K562 (cell line): ENCODE measurements at regions not wholly inside any gene's neighbourhood (a gene's known extent, or its start where the extent isn't known, plus 50 kb on each side); places are given as distances from the start of the nearest gene placed in this dataset.

Source experiments
- ATAC-seq: fragments of 200-7000 bp; cut with Tn5 transposase; 3 replicates; pipeline ENCODE4 v1.9.1; 2020; ENCODE audit warnings: moderate library complexity
- BruUV-seq: library from RNA; stranded (reverse); fragments of 400-500 nt; replicated peaks from 2 replicates; lab custom pipeline; 2021; lab: Mats Ljungman, UMichigan
- CTCF ChIA-PET: fragments of 300-600 bp; formaldehyde crosslinking; extraction: SDS; loops from one replicate; lab custom pipeline; 2021; ENCODE audit warnings: low intra/inter-chr PET ratio; lab: Yijun Ruan, JAX
- POLR2A ChIA-PET: fragments of 300-600, 350-650 bp; sonication (Branson Sonifier 250); formaldehyde crosslinking; extraction: SDS; loops from one replicate; lab custom pipeline; 2021; ENCODE audit warnings: antibody characterized with exemption, inconsistent platforms; lab: Yijun Ruan, JAX
- DNase-seq, 4 experiments: peaks; one replicate each; pipeline versions ENCODE4 v3.0.0 to v3.0.0-alpha.2; 2011 to 2018; ENCODE audit warnings: low spot score in 3 of 4, mixed read lengths in 3 of 4; ENCODE audit errors: extremely low read depth in 1 of 4
- FAIRE-seq: peaks from 2 replicates; lab custom pipeline; 2011; peaks lifted over from hg19 to GRCh38; lab: Jason Lieb, UNC
- H2AFZ ChIP-seq: 2 replicates; pipeline ENCODE4 v1.6.0; 2011; ENCODE audit warnings: low read depth, low read length, control low read depth, inconsistent platforms
- H3K27ac ChIP-seq: fragments of 200-600 bp; 3 replicates; pipeline ENCODE4 v1.8.0; 2011; ENCODE audit warnings: low read depth, mild to moderate bottlenecking, control low read depth, inconsistent platforms, low read length, moderate library complexity, mixed read lengths; ENCODE audit errors: extremely low read depth
- H3K27me3 ChIP-seq, 2 experiments: fragments of 300-600 bp in 1 of 2; 2 replicates in 1 of 2; 3 replicates in 1 of 2; pipeline versions ENCODE4 v1.6.0 to v1.8.0; 2011; ENCODE audit warnings: inconsistent platforms in 2 of 2, low read length in 2 of 2, mild to moderate bottlenecking in 1 of 2, mixed read lengths in 1 of 2, moderate library complexity in 1 of 2; ENCODE audit not compliant: control insufficient read depth in 2 of 2, insufficient read depth in 2 of 2
- H3K36me3 ChIP-seq: fragments of 300-600 bp; 3 replicates; pipeline ENCODE4 v1.8.0; 2011; ENCODE audit warnings: mild to moderate bottlenecking, low read length, inconsistent platforms; ENCODE audit not compliant: control insufficient read depth, insufficient read depth
- H3K4me1 ChIP-seq, 2 experiments: fragments of 200-600 bp in 1 of 2; replicated peaks in 1 of 2; 2 replicates in 1 of 2; 3 replicates in 1 of 2; pipeline versions ENCODE4 v1.5.1 to v1.8.0; 2011; ENCODE audit warnings: inconsistent platforms in 2 of 2, low read length in 2 of 2, mild to moderate bottlenecking in 1 of 2, mixed read lengths in 1 of 2, moderate library complexity in 1 of 2; ENCODE audit not compliant: control insufficient read depth in 2 of 2, insufficient read depth in 2 of 2
- H3K4me2 ChIP-seq: 2 replicates; pipeline ENCODE4 v1.6.1; 2011; ENCODE audit warnings: low read length, control low read depth, inconsistent platforms, mixed read lengths; ENCODE audit not compliant: insufficient read depth
- H3K4me3 ChIP-seq: fragments of 200-600 bp; sonication (generic), shearing (Covaris generic); 2 replicates; pipeline ENCODE4 v1.5.1; 2016; ENCODE audit warnings: control low read depth, inconsistent platforms
- H3K79me2 ChIP-seq: fragments of 200-600 bp; 3 replicates; pipeline ENCODE4 v1.8.0; 2011; ENCODE audit warnings: low read length, inconsistent platforms; ENCODE audit not compliant: control insufficient read depth, insufficient read depth
- H3K9ac ChIP-seq, 2 experiments: 2 replicates each; pipeline versions ENCODE4 v1.6.0 to v1.6.1; 2011; ENCODE audit warnings: low read depth in 2 of 2, low read length in 2 of 2, control low read depth in 1 of 2, inconsistent platforms in 1 of 2, mild to moderate bottlenecking in 1 of 2, mixed read lengths in 1 of 2; ENCODE audit not compliant: insufficient read depth in 1 of 2
- H3K9me1 ChIP-seq: one replicate; pipeline ENCODE4 v1.6.0; 2011; ENCODE audit warnings: inconsistent platforms, mild to moderate bottlenecking, low read length, moderate library complexity; ENCODE audit not compliant: control insufficient read depth, insufficient read depth
- H3K9me3 ChIP-seq: replicated peaks from 2 replicates; pipeline ENCODE4 v1.5.1; 2011; ENCODE audit warnings: low read depth, low read length, inconsistent platforms; ENCODE audit not compliant: control insufficient read depth, insufficient read depth
- H4K20me1 ChIP-seq: replicated peaks from 2 replicates; pipeline ENCODE4 v1.6.1; 2011; ENCODE audit warnings: low read length, inconsistent platforms, mixed read lengths; ENCODE audit not compliant: control insufficient read depth, insufficient read depth
- ARID3B ChIP-seq: fragments of 250-450 bp; sonication (Bioruptor Pico); IDR thresholded peaks from 2 replicates; pipeline ENCODE4 v1.4.0; 2020; ENCODE audit warnings: borderline replicate concordance
- E2F3 ChIP-seq: fragments of 250-450 bp; sonication (Bioruptor Pico); IDR thresholded peaks from 2 replicates; pipeline ENCODE4 v1.4.0; 2020; ENCODE audit warnings: mild to moderate bottlenecking
- PHF20 ChIP-seq: fragments of 450-650 bp; IDR thresholded peaks from 2 replicates; pipeline ENCODE4 v1.6.1; 2018; ENCODE audit not compliant: partially characterized antibody
- RBM25 ChIP-seq: fragments of 200-400 bp; formaldehyde crosslinking; IDR thresholded peaks from 2 replicates; pipeline ENCODE4 v1.6.1; 2018; ENCODE audit warnings: low read length, low read depth, moderate library complexity; ENCODE audit not compliant: severe bottlenecking
- TRIM24 ChIP-seq, 2 experiments: fragments of 450-650 bp; IDR thresholded peaks; 2 replicates each; pipeline ENCODE4 v1.6.1; 2016
- WGBS: fragments of 100-300 bp; shearing (Covaris generic); methylation state at CpG from one replicate; pipeline ENCODE4 v1.1.6; 2016; ENCODE audit warnings: low coverage, mixed read lengths; ENCODE audit not compliant: insufficient coverage; ENCODE audit errors: missing lambda C conversion rate; 5-methylcytosine and 5-hydroxymethylcytosine counted together
- in situ Hi-C: fragments of 300-500 bp; cut with MboI; formaldehyde crosslinking; loops from 4 replicates; pipeline ENCODE4 v1.15.0; 2018; ENCODE audit warnings: inconsistent platforms, mixed read lengths
- intact Hi-C: fragments of 100-400 bp; cut with micrococcal nuclease; formaldehyde crosslinking; loops from 2 replicates; pipeline ENCODE4 v1.14.2; 2022

- no peak for TF ChIP-seq TRIM24 (IDR thresholded peaks at IDR 0.05)
- TF ChIP-seq ARID3B (CRISPR knock-in tag) = no peak
- TF ChIP-seq E2F3 = no peak
Measured at GRCh38 chr14:97215263-97215969, 418.2 kb downstream of the VRK1 start (continued).

GRCh38 chr14:97217111-97217885 lies 420.1 kb downstream of the VRK1 start:
- intact Hi-C loops = no loop called here
- 0% methylated on average over 9 of the region's 12 CpGs for WGBS
- in situ Hi-C loops = no loop called here
- Histone ChIP-seq H2AFZ (no peak overlapping the region), H3K9ac (no peak overlapping the region), H3K9me1 (no peaks in the 10 kb centered on the region), H3K36me3 (no peaks in the 10 kb centered on the region), H3K79me2 (no peaks in the 10 kb centered on the region), H3K4me2 (no peak overlapping the region), H3K4me3 (no peak overlapping the region), H4K20me1 (no peaks in the 10 kb centered on the region), H3K9me3 (no peaks in the 10 kb centered on the region), H3K27ac (no peak overlapping the region), H3K4me1 (peaks cover 0 to 11% of the 10 kb centered on the region in 2 experiments; a peak in 2 of 5 replicates), H3K27me3 (no peaks in the 10 kb centered on the region; a peak in 1 of 5 replicates)
- POLR2A ChIA-PET = no interaction called here
- DNase-seq (no peak), FAIRE-seq (no peak), ATAC-seq (no peak)
- CTCF ChIA-PET = no interaction called here
- no TSS peak for BruUV-seq
- TF ChIP-seq PHF20 (no peak), RBM25 (peak; percentile 6)
